ENCODE measurements at regions not wholly inside any gene's neighbourhood (a gene's known extent, or its start where the extent isn't known, plus 50 kb on each side); places are given as distances from the start of the nearest gene placed in this dataset.

DNA sequence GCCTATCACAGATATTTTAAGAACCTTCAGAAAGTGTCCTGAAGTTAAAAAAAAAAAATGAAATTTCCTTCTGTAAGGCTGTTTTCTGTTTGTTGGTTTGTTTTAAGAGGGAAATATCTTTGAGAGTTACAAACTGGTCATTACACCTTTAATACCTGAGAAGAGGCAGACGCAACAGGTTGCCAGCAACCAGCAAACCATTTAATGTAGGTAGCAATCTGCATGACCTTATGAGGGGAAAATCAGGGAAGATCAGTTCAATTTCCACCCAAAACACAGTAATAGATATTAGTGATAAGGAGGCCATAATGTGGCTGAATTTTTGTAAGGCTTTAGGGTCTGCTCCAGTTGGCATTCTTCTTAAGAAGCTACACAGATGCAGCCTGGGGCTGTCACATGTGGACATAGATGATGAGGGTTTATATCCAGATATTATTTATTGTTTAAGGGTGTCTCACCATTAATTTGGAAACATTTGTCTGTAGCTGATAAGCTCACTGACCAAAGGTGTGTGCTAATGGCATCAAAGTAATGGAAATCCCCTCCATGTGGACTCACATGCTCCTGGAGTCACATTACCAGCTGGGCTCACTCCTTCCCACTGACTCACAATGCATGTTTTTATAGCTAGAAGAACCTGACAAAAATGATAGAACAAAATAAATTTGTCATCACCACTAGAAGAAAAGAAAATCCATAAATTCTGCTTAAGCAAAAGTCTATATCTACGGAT lies 83.5 kb upstream of the DTNA start:
- TF ChIP-seq POLR2A (IDR thresholded peaks at IDR 0.05; ENCODE audit: low read depth, low read length): no peak
- TF ChIP-seq, protein P1, sequence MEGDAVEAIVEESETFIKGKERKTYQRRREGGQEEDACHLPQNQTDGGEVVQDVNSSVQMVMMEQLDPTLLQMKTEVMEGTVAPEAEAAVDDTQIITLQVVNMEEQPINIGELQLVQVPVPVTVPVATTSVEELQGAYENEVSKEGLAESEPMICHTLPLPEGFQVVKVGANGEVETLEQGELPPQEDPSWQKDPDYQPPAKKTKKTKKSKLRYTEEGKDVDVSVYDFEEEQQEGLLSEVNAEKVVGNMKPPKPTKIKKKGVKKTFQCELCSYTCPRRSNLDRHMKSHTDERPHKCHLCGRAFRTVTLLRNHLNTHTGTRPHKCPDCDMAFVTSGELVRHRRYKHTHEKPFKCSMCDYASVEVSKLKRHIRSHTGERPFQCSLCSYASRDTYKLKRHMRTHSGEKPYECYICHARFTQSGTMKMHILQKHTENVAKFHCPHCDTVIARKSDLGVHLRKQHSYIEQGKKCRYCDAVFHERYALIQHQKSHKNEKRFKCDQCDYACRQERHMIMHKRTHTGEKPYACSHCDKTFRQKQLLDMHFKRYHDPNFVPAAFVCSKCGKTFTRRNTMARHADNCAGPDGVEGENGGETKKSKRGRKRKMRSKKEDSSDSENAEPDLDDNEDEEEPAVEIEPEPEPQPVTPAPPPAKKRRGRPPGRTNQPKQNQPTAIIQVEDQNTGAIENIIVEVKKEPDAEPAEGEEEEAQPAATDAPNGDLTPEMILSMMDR (conservative IDR thresholded peaks at IDR 0.05; ENCODE audit: low read depth, low read length): no peak
- TF ChIP-seq FOS (IDR thresholded peaks at IDR 0.05; ENCODE audit: low read depth, low read length): no peak
- TF ChIP-seq RAD21 (IDR thresholded peaks at IDR 0.05; ENCODE audit: low read length): no peak
- TF ChIP-seq RFX5 (IDR thresholded peaks at IDR 0.05; ENCODE audit: low read depth, low read length): no peak
